Cerebellar nuclear complex (tissue), 1 donor: ENCODE measurements at regions not wholly inside any gene's neighbourhood (a gene's known extent, or its start where the extent isn't known, plus 50 kb on each side); places are given as distances from the start of the nearest gene placed in this dataset.
"Not testable (repeated sequence)": the region's sequence is repeated elsewhere in the genome, so short reads cannot be mapped to it uniquely, and the experiment has no call there.

ENCODE experiments used
- DNase-seq, 2 experiments: peaks; one replicate each; lab custom pipeline; 2025; lab: John Stamatoyannopoulos, UW

DNA sequence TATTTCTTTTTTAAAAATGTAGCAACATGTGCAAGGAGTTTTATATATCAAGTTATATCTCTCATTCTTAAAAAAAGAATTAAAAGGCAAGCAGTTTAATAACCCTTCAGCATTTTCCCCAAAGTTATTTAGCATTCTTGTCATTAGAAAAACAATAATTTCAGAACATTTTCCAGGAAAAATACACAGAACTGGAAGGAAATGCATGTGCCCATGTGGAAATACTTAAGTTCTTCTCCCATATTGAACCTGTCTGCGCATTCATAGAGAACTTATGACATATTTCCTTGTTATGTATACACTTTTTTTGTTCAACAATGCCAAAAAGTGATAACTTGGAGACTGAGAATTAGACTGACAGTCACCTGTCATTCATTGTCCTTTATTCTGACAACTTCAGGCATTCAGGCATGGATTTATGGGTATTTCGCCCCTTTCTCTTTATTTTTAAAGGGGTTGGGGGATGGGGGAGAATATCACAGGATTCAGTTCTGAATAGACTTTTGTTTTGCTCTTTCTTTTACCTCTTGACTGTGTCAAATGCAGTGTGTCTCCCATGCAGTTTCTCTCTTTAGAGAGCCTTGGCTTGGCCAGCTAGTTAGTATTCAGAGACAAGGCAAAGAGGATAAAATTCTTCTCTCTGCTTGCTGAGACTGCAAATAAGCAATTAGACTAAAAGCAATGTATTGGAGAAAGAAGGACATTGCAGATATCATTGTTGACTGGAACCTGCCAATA lies 701.0 kb downstream of the NR2F1-AS1 start:
- no peak for DNase-seq

- DNase-seq: no peak
Observed at GRCh38 chr5:92874790-92875189, 706.2 kb downstream of the NR2F1-AS1 start.

DNA sequence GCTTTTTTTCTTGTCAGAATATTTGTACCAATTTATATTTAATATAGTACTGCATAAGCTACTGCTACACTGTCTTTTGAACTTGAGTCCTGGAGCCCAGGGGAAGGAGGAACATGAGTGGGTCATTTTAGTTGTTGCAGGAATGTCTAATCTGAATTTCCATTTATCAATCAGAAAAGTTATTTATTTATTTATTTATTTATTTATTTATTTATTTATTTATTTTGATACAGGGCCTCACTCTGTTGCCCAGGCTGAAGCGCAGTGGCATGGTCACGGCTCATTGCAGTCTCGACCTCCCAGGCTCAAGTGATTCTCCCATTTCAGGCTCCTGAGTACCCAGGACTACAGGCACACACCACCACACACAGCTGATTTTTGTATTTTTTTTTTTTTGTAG lies 712.6 kb downstream of the NR2F1-AS1 start:
- no peak for DNase-seq

DNA sequence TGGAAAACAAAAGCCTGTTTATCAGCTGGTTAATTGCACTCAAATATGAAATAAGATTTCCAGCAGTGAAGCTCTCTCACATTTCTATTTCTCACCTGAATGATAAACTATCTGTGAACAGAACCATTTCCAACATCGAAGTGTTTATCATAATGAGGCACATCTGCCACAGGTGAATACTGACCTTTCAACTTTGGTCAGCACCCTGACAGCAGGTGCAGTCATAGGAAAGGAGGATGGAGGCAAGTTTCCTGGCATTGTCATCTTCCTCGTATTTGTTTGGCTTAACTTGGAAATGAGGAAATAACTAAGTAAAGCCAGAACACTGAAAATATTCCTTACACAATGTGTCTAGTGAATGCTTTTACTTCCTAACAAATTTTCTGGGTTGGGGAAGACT lies 716.4 kb downstream of the NR2F1-AS1 start:
- DNase-seq: no peak

- DNase-seq: no peak
Observed at GRCh38 chr5:92863666-92864065, 717.4 kb downstream of the NR2F1-AS1 start.

DNA sequence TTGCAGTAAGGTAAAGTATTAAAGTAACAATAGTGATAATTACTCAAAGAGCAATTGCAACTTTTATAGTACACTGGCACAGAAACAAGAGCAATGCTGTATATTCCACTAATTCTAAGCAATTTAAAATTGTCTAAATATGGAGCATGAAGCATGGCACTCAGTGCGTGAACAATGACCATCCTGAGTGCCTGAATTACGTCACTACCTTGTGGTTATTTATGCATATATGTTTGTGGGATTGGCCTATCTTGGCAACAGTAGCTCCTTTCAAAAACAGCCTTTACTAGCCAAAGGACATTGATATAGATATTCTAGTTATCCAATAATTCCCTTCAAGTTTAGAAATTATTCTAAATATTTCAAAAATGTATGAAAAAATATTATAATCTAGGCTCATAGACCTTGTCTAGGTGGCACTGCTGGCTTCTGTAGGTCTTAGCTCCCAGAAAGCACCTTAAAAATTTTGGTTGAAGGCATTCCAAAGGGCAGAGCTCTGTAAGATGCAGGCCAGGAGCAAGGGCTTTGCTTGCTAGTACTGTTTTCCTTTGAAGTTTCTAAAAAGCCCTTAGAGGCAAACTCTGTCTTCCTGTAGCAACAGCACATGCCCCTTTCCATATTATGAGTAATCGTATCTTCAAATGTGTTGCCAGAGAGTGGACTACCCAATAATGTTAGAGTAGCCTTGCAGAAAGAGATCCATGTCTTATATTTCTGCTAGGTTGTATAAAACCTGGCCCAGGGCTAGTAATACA lies 719.3 kb downstream of the NR2F1-AS1 start:
- DNase-seq: no peak

GRCh38 chr5:92860061-92860460 lies 721.0 kb downstream of the NR2F1-AS1 start:
- DNase-seq: no peak

- DNase-seq: no peak
Observed at GRCh38 chr5:92852219-92852618, 728.8 kb downstream of the NR2F1-AS1 start.

DNA sequence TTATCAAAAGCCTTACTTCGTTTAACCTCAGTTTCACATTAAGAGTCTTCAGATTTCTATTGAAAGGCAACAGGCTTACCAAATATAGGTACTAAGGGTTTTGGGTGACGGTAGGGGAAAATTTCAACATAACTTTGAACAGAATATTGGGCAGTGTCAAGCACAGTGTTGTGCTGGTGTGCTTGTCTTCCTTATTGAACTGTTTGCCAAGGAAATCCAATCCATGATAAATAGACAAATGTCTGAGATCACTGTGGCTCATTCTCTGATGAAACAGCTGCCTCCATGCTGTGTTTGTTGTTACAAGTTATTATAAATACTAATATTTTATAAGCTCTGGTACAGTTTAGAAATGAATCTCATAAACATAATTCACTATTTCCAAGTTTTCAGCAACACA lies 730.1 kb downstream of the NR2F1-AS1 start:
- DNase-seq: no peak

DNA sequence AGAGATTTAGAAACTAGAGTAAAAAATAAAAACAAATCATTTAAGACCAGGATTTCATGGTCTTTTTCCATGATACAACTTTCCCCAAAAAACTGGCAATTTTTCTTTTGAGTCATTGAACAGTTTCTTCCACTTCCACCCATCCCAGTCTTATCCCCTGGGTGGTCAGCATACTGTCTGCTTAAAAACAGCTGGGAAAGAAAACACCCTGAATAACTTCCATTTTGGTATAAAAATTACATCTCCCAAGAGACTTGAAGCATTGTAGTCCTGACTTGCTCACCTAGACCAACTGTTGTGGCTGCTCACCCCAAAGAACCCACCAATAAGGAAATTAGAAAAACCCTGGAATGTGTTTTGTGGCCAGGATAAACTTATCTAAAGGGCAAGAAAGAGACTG lies 731.3 kb downstream of the NR2F1-AS1 start:
- DNase-seq: no peak

GRCh38 chr5:92841604-92842155 lies 739.3 kb downstream of the NR2F1-AS1 start:
- no peak for DNase-seq

DNA sequence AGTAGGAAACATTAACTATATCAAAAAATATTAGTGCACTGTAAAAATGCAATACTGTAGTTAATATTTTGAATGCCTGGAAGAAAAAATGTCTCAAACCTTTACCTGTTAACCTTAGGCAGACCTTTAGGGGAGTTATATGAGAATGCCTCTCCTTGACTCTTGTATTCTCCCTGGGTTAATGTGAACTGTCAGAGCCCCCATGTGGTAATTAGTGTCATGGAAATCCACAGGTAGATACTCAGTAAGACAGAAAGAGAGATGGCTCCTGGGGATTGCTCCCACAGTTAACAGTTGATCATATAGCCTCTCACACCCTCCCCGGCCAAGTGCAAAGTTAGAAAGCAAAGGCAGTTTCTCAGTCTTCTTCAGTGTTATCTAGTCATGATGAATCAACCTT lies 742.8 kb downstream of the NR2F1-AS1 start:
- DNase-seq: no peak

GRCh38 chr5:92836855-92837755 lies 743.9 kb downstream of the NR2F1-AS1 start:
- DNase-seq: no peak

DNA sequence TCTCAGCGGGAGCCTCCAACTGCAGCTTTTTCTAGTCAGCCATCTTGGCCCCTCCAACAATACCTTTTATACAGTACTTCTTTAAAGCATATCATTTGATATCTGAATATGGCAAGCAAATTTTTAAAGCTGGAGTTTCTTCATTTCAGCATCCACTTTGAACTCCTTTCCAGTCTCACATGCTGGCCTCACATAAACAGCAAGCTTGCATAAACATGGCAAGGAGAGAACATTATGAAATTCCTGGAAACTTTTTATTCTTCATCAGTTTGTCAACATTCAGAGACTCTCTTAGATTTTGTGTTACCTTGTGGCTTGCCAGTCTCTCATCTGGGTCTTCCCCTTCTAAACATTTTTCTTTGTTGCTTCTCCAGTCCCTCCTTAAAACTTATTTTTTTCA lies 745.3 kb downstream of the NR2F1-AS1 start:
- DNase-seq: no peak

DNA sequence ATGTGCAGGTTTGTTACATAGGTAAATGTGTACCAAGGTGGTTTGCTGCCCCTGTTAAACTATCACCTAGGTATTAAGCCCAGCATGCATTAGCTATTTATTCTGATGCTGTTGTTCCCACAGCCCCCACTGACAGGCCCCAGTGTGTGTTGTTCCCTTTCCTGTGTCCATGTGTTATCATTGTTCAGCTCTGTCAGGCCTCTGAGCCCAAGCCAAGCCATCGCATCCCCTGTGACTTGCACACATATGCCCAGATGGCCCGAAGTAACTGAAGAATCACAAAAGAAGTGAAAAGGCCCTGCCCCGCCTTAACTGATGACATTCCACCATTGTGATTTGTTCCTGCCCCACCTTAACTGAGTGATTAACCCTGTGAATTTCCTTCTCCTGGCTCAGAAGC lies 757.5 kb downstream of the NR2F1-AS1 start:
- not testable (repeated sequence) for DNase-seq

- no peak for DNase-seq
Observed at GRCh38 chr5:92822183-92822582, 758.8 kb downstream of the NR2F1-AS1 start.

DNA sequence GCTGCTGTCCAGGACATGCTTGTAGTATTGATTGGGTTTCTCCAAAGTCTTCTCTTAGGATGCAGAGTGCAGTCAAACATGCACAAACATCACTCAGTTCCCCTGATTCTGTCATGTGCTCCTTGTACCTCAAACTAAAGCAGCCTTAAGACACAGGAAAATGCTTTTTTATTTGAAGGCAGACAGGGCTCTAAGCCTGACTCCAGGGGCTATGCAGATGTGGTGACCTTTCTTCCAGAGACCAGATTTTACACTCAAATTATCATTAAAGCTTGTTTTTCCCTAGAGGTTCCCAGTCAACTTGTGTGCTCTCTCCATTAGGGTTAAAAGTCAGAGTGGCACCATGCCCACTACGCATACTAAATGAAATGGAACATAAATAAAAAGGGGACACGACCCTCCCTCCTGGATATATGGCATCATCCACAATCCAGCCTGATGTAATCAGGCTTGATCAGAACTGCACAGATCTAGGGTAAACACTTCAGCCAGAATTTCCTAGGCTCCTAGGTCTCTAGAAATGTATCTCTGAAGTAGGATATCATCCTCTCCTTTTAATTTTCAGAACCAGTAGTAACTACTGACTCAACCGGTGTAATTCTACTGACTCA lies 771.1 kb downstream of the NR2F1-AS1 start:
- DNase-seq: no peak

- no peak for DNase-seq
Observed at GRCh38 chr5:92808474-92808873, 772.5 kb downstream of the NR2F1-AS1 start.

DNA sequence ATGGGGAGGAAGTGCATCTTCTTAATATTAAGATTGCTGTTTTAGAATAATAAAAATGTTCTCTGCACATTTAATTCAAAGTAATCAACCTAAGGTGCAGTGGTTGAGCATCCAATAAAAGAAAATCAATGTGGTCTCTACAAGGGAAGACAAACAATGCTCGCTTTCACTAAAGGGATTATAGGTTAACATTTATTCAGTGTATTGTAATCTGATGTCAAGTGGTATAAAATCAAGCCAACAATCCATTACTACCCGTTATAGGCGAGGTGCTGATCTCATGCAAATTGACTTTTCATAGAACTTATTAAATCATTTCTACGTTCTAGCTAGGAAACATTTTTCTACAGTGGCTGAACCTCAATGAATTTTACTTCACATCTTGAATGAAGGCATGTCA lies 773.9 kb downstream of the NR2F1-AS1 start:
- no peak for DNase-seq

DNA sequence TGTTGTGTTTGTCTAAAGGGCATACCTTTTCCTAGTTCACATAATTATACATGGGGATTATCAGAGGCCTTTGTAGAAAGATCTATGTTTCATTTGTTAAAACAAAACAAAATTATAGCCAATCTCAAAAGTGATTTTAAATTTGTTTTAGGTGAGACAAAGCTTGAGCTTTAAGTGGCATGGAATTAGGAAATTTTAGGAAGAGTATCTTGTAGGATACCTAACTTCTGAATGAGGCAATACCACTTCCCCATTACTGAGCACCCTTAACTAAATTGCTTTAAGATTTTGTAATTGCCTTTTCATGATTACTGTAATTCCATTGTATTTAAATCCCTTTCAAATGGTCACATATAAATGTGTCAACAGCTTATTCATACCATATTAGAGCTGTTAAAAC lies 775.6 kb downstream of the NR2F1-AS1 start:
- no peak for DNase-seq

GRCh38 chr5:92801911-92802310 lies 779.1 kb downstream of the NR2F1-AS1 start:
- DNase-seq: no peak

- DNase-seq: no peak
Observed at GRCh38 chr5:92800365-92800764, 780.7 kb downstream of the NR2F1-AS1 start.
